ENCODE measurements at regions not wholly inside any gene's neighbourhood (a gene's known extent, or its start where the extent isn't known, plus 50 kb on each side); places are given as distances from the start of the nearest gene placed in this dataset.
"Not testable (repeated sequence)": the region's sequence is repeated elsewhere in the genome, so short reads cannot be mapped to it uniquely, and the experiment has no call there.

- no peak for TF ChIP-seq EP300 (IDR thresholded peaks at IDR 0.05)
- TF ChIP-seq CTCF (IDR thresholded peaks at IDR 0.05) = no peak
- TF ChIP-seq POLR2A (IDR thresholded peaks at IDR 0.05) = no peak
- DNase-seq = no peak
- no peak overlapping the region for H3K4me3 ChIP-seq
- WGBS, 3 donors = 87 to 96% (median 90%) methylated on average over 1 of the region's 1 CpG
- no peaks in the 10 kb centered on the region for H3K4me1 ChIP-seq (ENCODE audit: insufficient read depth)
- intact Hi-C loops (cut with DNase I) = no loop called here
- H3K27me3 ChIP-seq = no peaks in the 10 kb centered on the region
- H3K9me3 ChIP-seq = no peaks in the 10 kb centered on the region
- no peak overlapping the region for H3K27ac ChIP-seq
- no peaks in the 10 kb centered on the region for H3K36me3 ChIP-seq
These were observed 61.7 kb upstream of the PTHLH start for GRCh38 chr12:28034271-28034670.

GRCh38 chr12:28035500-28035899, 63.0 kb upstream of the PTHLH start:
- no peaks in the 10 kb centered on the region for H3K27me3 ChIP-seq
- no peaks in the 10 kb centered on the region for H3K4me1 ChIP-seq (ENCODE audit: insufficient read depth)
- no peak for DNase-seq
- no peaks in the 10 kb centered on the region for H3K36me3 ChIP-seq
- WGBS, 3 donors = 38 to 48% (median 47%) methylated on average over 1 of the region's 1 CpG
- H3K4me3 ChIP-seq = no peak overlapping the region
- no peaks in the 10 kb centered on the region for H3K9me3 ChIP-seq
- H3K27ac ChIP-seq = no peak overlapping the region
- intact Hi-C loops (cut with DNase I) = no loop called here
- TF ChIP-seq EP300 (IDR thresholded peaks at IDR 0.05) (no peak), CTCF (IDR thresholded peaks at IDR 0.05) (no peak)

GRCh38 chr12:28036940-28037339, 64.4 kb upstream of the PTHLH start:
- H3K4me1 ChIP-seq (ENCODE audit: insufficient read depth) = no peaks in the 10 kb centered on the region

GRCh38 chr12:28040246-28040645, 67.7 kb upstream of the PTHLH start:
- Histone ChIP-seq H3K4me3 (no peak overlapping the region), H3K27me3 (peaks cover 3% of the 10 kb centered on the region), H3K9me3 (no peaks in the 10 kb centered on the region), H3K4me1 (ENCODE audit: insufficient read depth) (no peaks in the 10 kb centered on the region), H3K27ac (no peak overlapping the region), H3K36me3 (no peaks in the 10 kb centered on the region)
- intact Hi-C loops (cut with DNase I) = no loop called here
- 85 to 95% (median 89%) methylated on average over 2 of the region's 2 CpGs for WGBS, 3 donors
- no peak for TF ChIP-seq EP300 (IDR thresholded peaks at IDR 0.05)
- TF ChIP-seq CTCF (IDR thresholded peaks at IDR 0.05) = no peak
- no peak for TF ChIP-seq POLR2A (IDR thresholded peaks at IDR 0.05)
- no peak for DNase-seq

More at GRCh38 chr12:28036940-28037339, 64.4 kb upstream of the PTHLH start:
- no peak overlapping the region for H3K4me3 ChIP-seq
- no peaks in the 10 kb centered on the region for H3K36me3 ChIP-seq
- DNase-seq = no peak
- H3K27me3 ChIP-seq = no peaks in the 10 kb centered on the region
- TF ChIP-seq POLR2A (IDR thresholded peaks at IDR 0.05) = no peak
- no peak for TF ChIP-seq EP300 (IDR thresholded peaks at IDR 0.05)
- H3K27ac ChIP-seq = no peak overlapping the region
- no peaks in the 10 kb centered on the region for H3K9me3 ChIP-seq
- WGBS, 3 donors = 93 to 94% (median 93%) methylated on average over 3 of the region's 3 CpGs
- intact Hi-C loops (cut with DNase I) = no loop called here

GRCh38 chr12:28046600-28046999, 74.1 kb upstream of the PTHLH start:
- intact Hi-C loops (cut with DNase I); H3K27ac ChIP-seq; H3K36me3 ChIP-seq; H3K27me3 ChIP-seq; H3K4me3 ChIP-seq; DNase-seq; H3K4me1 ChIP-seq (ENCODE audit: insufficient read depth); H3K9me3 ChIP-seq: not testable (repeated sequence)
- 90 to 96% (median 95%) methylated on average over 3 of the region's 3 CpGs for WGBS, 3 donors

GRCh38 chr12:28050606-28051005, 78.1 kb upstream of the PTHLH start:
- no peaks in the 10 kb centered on the region for H3K4me1 ChIP-seq (ENCODE audit: insufficient read depth)
- H3K4me3 ChIP-seq = no peak overlapping the region
- H3K27me3 ChIP-seq = no peaks in the 10 kb centered on the region
- H3K36me3 ChIP-seq = no peaks in the 10 kb centered on the region
- TF ChIP-seq EP300 (IDR thresholded peaks at IDR 0.05) (no peak), POLR2A (IDR thresholded peaks at IDR 0.05) (no peak), CTCF (IDR thresholded peaks at IDR 0.05) (no peak)
- intact Hi-C loops (cut with DNase I) = loop anchor here in 1 of 4 donors (5.0 kb wide), 1 partner anchor 1558 kb away; no protein-coding TSS in a partner anchor
- H3K27ac ChIP-seq = no peak overlapping the region
- 80 to 91% (median 91%) methylated on average over 2 of the region's 2 CpGs for WGBS, 3 donors
- DNase-seq = no peak
- no peaks in the 10 kb centered on the region for H3K9me3 ChIP-seq
